SK-N-MC (cell line): ENCODE measurements at regions not wholly inside any gene's neighbourhood (a gene's known extent, or its start where the extent isn't known, plus 50 kb on each side); places are given as distances from the start of the nearest gene placed in this dataset.

ENCODE experiments used
- EZH2 ChIP-seq: fragments of 200-600 bp; sonication (generic); IDR thresholded peaks from one replicate; pipeline ENCODE4 v1.6.1; 2017; ENCODE audit warnings: antibody characterized with exemption
- POLR2AphosphoS5 ChIP-seq: IDR thresholded peaks from 2 replicates; pipeline ENCODE4 v1.6.1; 2012; ENCODE audit warnings: mild to moderate bottlenecking, low read depth, low read length, borderline replicate concordance

DNA sequence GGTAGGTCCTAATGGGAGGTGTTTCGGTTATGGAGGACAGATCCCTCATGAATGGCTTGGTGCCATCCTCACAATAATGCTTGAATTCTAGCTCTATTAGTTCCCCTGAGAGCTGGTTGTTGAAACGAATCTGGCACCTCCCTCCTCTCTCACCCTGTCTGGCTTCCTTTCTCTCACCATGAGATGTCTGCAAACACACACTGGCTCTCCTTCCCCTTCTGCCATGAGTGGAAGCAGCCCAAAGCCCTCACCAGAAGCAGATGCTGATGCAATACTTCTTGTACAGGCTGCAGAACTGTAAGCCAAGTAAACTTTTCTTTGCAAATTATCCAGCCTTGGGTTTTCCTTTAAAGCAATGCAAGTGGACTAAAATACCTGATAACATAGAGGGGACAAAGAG is 86.6 kb downstream of the RND3 start:
- no peak for TF ChIP-seq EZH2
- TF ChIP-seq POLR2AphosphoS5 = no peak
